HG03558 (cell line): ENCODE measurements at regions not wholly inside any gene's neighbourhood (a gene's known extent, or its start where the extent isn't known, plus 50 kb on each side); places are given as distances from the start of the nearest gene placed in this dataset.

Experiments used
- ATAC-seq: cut with Tn5 transposase; IDR thresholded peaks from one replicate; pipeline ENCODE4 v1.9.1; 2021; ENCODE audit warnings: moderate number of reproducible peaks; ENCODE audit not compliant: unreplicated experiment; ENCODE audit errors: extremely low read depth

GRCh38 chr1:184214128-184214527, 162.6 kb downstream of the TSEN15 start:
- ATAC-seq = no peak

GRCh38 chr1:184215274-184215925, 163.9 kb downstream of the TSEN15 start:
- no peak for ATAC-seq

- ATAC-seq = no peak
These were observed 167.0 kb downstream of the TSEN15 start for GRCh38 chr1:184218458-184219075.

- ATAC-seq = no peak
These were observed 167.4 kb upstream of the C1orf21 start for GRCh38 chr1:184219414-184219813.

- ATAC-seq = no peak
These were observed 166.9 kb upstream of the C1orf21 start for GRCh38 chr1:184219883-184220282.

GRCh38 chr1:184221087-184221486, 165.7 kb upstream of the C1orf21 start:
- ATAC-seq = no peak

- no peak for ATAC-seq
These were observed 164.2 kb upstream of the C1orf21 start for GRCh38 chr1:184222652-184223052.

GRCh38 chr1:184223216-184223615, 163.6 kb upstream of the C1orf21 start:
- no peak for ATAC-seq

GRCh38 chr1:184225283-184226099, 161.3 kb upstream of the C1orf21 start:
- no peak for ATAC-seq

GRCh38 chr1:184226100-184226487, 160.7 kb upstream of the C1orf21 start:
- ATAC-seq = no peak

GRCh38 chr1:184228558-184228957, 158.3 kb upstream of the C1orf21 start:
- no peak for ATAC-seq

GRCh38 chr1:184237588-184237987, 149.2 kb upstream of the C1orf21 start:
- no peak for ATAC-seq

- ATAC-seq = no peak
These were observed 145.4 kb upstream of the C1orf21 start for GRCh38 chr1:184241446-184241845.

- no peak for ATAC-seq
These were observed 144.3 kb upstream of the C1orf21 start for GRCh38 chr1:184242507-184242943.

GRCh38 chr1:184244962-184245361, 141.9 kb upstream of the C1orf21 start:
- no peak for ATAC-seq

- no peak for ATAC-seq
These were observed 139.2 kb upstream of the C1orf21 start for GRCh38 chr1:184247671-184248070.

- no peak for ATAC-seq
These were observed 132.9 kb upstream of the C1orf21 start for GRCh38 chr1:184253921-184254320.

- ATAC-seq = no peak
These were observed 132.0 kb upstream of the C1orf21 start for GRCh38 chr1:184254849-184255248.

GRCh38 chr1:184255560-184255959, 131.3 kb upstream of the C1orf21 start:
- no peak for ATAC-seq

- ATAC-seq = no peak
These were observed 129.0 kb upstream of the C1orf21 start for GRCh38 chr1:184257873-184258272.

GRCh38 chr1:184258525-184258924, 128.3 kb upstream of the C1orf21 start:
- no peak for ATAC-seq
